Skeletal muscle satellite cell (primary cell): ENCODE measurements at regions not wholly inside any gene's neighbourhood (a gene's known extent, or its start where the extent isn't known, plus 50 kb on each side); places are given as distances from the start of the nearest gene placed in this dataset.

Experiments used
- H3K27me3 ChIP-seq: 2 replicates; pipeline ENCODE4 v1.7.0; 2013; ENCODE audit warnings: low read length; ENCODE audit not compliant: control insufficient read depth, insufficient read depth
- H3K36me3 ChIP-seq: 2 replicates; pipeline ENCODE4 v1.7.0; 2013; ENCODE audit warnings: mild to moderate bottlenecking, control low read depth, low read length; ENCODE audit not compliant: insufficient read depth
- H3K4me1 ChIP-seq: 2 replicates; pipeline ENCODE4 v1.7.0; 2013; ENCODE audit warnings: low read length; ENCODE audit not compliant: control insufficient read depth, insufficient read depth
- H3K4me2 ChIP-seq: 2 replicates; pipeline ENCODE4 v1.7.0; 2013; ENCODE audit warnings: mild to moderate bottlenecking, low read length
- H3K4me3 ChIP-seq: 2 replicates; pipeline ENCODE4 v1.7.0; 2013; ENCODE audit warnings: low read length
- H3K9ac ChIP-seq: 2 replicates; pipeline ENCODE4 v1.7.0; 2013; ENCODE audit warnings: mild to moderate bottlenecking, low read depth, low read length, moderate library complexity
- H3K9me3 ChIP-seq: replicated peaks from 2 replicates; pipeline ENCODE4 v1.7.0; 2013; ENCODE audit warnings: mild to moderate bottlenecking, control low read depth, low read length

GRCh38 chr1:59107916-59108315, 189.0 kb upstream of the FGGY start:
- Histone ChIP-seq H3K36me3 (no peaks in the 10 kb centered on the region), H3K9ac (no peak overlapping the region), H3K9me3 (no peaks in the 10 kb centered on the region), H3K4me3 (no peak overlapping the region), H3K27me3 (no peaks in the 10 kb centered on the region), H3K4me1 (no peaks in the 10 kb centered on the region), H3K4me2 (no peak overlapping the region)

DNA sequence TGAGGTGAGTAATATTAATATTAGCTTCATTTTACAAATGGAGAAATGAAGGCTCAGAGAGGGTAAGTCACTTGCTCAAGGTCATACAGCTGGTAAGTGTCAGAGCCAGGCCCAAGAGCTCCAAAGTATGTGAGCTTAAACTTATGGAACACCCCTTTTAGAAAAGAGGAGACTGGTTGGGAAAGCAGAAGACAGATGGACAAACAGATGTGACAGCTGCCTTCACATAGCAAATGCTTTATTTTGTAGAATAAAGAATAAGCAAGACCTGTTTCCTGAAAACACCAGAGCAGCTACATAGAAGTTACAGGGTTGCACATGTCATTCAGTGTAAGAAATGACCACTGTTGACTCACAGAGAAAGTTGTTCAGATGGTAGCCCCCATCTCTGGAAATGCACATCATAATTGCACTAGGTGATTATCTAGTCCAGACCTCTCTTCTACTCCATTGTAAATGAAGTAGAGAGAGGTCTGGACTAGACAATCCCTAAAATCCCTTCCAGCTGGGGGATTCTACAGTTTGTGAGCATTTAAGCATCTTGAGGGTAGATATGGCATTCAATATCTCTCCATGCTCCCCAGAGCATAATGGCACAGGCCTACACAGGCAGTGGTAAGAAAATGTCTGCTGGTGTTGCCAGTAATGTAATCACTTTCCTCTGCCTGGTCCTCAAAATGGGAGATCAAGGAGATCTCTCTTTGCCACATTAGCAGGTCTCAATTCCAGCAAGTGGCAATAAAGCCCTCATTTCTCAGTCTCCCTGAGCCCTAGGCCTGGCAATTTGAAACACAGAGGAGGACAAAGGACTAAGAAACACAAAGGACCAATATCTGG, 188.2 kb upstream of the FGGY start:
- no peak overlapping the region for H3K4me2 ChIP-seq
- no peaks in the 10 kb centered on the region for H3K36me3 ChIP-seq

GRCh38 chr1:59110271-59110670, 186.6 kb upstream of the FGGY start:
- Histone ChIP-seq H3K4me2 (no peak overlapping the region), H3K4me3 (no peak overlapping the region), H3K36me3 (no peaks in the 10 kb centered on the region), H3K9me3 (no peaks in the 10 kb centered on the region), H3K4me1 (no peaks in the 10 kb centered on the region), H3K9ac (no peak overlapping the region), H3K27me3 (no peaks in the 10 kb centered on the region)

More for the DNA sequence above, 188.2 kb upstream of the FGGY start:
- Histone ChIP-seq H3K4me3 (no peak overlapping the region), H3K9ac (no peak overlapping the region), H3K27me3 (no peaks in the 10 kb centered on the region), H3K9me3 (no peaks in the 10 kb centered on the region), H3K4me1 (no peaks in the 10 kb centered on the region)

- H3K9ac ChIP-seq, result no peak overlapping the region
- peaks cover 11% of the 10 kb centered on the region for H3K4me1 ChIP-seq
- no peak overlapping the region for H3K4me2 ChIP-seq
- no peaks in the 10 kb centered on the region for H3K36me3 ChIP-seq
- no peaks in the 10 kb centered on the region for H3K9me3 ChIP-seq
- H3K27me3 ChIP-seq, result no peaks in the 10 kb centered on the region
- H3K4me3 ChIP-seq, result no peak overlapping the region
Measured at GRCh38 chr1:59113876-59114457, 182.9 kb upstream of the FGGY start.

DNA sequence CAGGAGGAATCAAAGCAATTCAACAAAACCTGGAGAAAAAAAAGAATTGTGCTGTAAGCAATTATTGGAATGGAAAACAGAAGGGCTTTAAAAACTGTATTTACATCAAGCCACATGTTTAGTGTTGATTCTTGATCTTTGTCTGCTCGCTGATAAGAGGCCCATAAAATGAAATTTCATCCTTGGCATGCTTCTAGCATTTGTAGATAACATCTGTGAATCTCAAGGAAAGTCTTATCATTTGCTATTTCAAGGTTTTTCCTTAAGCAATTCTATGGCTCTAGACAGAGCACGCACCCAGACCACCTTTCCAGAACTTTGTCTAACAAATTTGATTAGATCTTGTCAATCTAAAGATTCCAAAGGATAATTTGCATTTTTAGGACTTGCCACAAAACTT, 181.0 kb upstream of the FGGY start:
- no peak overlapping the region for H3K4me2 ChIP-seq
- no peak overlapping the region for H3K9ac ChIP-seq
- peaks cover 11% of the 10 kb centered on the region for H3K4me1 ChIP-seq
- H3K4me3 ChIP-seq, result no peak overlapping the region
- H3K36me3 ChIP-seq, result no peaks in the 10 kb centered on the region
- no peaks in the 10 kb centered on the region for H3K27me3 ChIP-seq
- no peaks in the 10 kb centered on the region for H3K9me3 ChIP-seq

GRCh38 chr1:59116920-59117542, 179.9 kb upstream of the FGGY start:
- peaks cover 11% of the 10 kb centered on the region for H3K4me1 ChIP-seq
- no peak overlapping the region for H3K4me3 ChIP-seq
- peak overlapping the region; percentile 28 for H3K4me2 ChIP-seq
- no peak overlapping the region for H3K9ac ChIP-seq
- H3K36me3 ChIP-seq, result no peaks in the 10 kb centered on the region
- no peaks in the 10 kb centered on the region for H3K9me3 ChIP-seq
- no peaks in the 10 kb centered on the region for H3K27me3 ChIP-seq

DNA sequence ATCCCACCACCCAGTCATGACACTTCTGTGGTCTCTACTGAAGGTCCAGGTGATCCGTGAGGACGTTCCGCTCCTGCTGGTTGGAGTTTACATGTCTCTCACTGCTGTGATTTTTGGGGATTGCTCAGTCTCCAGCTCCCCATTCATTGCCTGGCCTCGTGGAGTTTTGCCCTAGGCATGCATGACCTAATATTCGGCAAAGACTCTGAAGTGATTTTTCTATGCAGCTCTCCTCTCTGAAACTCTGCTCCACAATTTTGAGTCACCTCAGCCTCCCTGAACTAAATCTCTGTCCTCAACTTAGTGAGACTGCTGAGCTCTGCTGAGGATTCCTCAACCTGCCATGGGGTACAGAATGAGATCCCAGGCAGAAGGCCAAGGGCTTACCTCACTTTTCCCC, 174.4 kb upstream of the FGGY start:
- Histone ChIP-seq H3K9me3 (no peaks in the 10 kb centered on the region), H3K4me2 (no peak overlapping the region), H3K4me1 (peaks cover 17% of the 10 kb centered on the region), H3K4me3 (no peak overlapping the region), H3K36me3 (no peaks in the 10 kb centered on the region), H3K27me3 (no peaks in the 10 kb centered on the region), H3K9ac (no peak overlapping the region)

GRCh38 chr1:59123081-59123681, 173.7 kb upstream of the FGGY start:
- Histone ChIP-seq H3K4me1 (peaks cover 24% of the 10 kb centered on the region), H3K36me3 (no peaks in the 10 kb centered on the region), H3K27me3 (no peaks in the 10 kb centered on the region), H3K9me3 (no peaks in the 10 kb centered on the region), H3K4me2 (no peak overlapping the region), H3K4me3 (no peak overlapping the region), H3K9ac (no peak overlapping the region)

DNA sequence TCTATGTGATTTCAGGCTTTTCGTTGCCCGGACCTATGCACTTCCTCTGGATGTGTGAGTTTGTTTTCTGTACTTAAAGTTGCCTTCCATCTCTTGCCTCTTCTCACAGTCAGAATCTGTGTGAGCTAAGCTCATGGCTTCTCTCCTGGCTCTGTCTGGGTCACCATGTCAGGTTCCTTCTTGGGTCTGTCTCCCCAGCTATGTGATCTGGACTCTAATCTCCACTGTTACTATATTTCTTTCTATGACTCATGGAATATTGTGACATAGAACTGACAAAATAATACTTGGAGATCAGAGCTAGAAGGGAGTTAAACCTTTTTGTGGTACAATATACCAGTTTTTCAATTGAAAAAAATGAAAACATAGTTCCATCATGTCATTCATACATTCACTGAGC, 172.7 kb upstream of the FGGY start:
- H3K36me3 ChIP-seq, result no peaks in the 10 kb centered on the region
- no peaks in the 10 kb centered on the region for H3K9me3 ChIP-seq
- no peak overlapping the region for H3K4me3 ChIP-seq
- no peaks in the 10 kb centered on the region for H3K27me3 ChIP-seq
- no peak overlapping the region for H3K4me2 ChIP-seq
- H3K9ac ChIP-seq, result no peak overlapping the region
- H3K4me1 ChIP-seq, result peaks cover 34% of the 10 kb centered on the region

DNA sequence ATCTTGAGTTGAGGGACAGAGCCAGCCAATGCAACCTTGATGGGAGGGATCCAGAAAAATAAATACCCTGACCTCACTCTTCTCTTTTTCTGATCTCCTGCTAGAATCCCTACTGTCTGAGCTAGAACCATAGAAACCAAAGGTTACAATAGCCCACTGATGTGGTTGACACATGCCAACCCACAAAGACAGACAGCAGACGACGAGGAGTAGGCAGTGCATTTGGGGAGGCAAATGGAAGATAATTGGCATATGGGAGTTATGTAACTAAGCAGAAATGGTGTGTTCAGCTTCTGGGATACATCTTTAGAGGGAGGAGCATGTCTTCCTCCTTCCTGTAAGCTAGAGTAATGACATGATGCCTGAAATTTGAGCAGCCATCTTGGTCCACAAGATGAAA, 171.7 kb upstream of the FGGY start:
- H3K9me3 ChIP-seq, result no peaks in the 10 kb centered on the region
- no peak overlapping the region for H3K4me3 ChIP-seq
- H3K4me1 ChIP-seq, result peaks cover 38% of the 10 kb centered on the region
- H3K36me3 ChIP-seq, result no peaks in the 10 kb centered on the region
- H3K4me2 ChIP-seq, result no peak overlapping the region
- no peak overlapping the region for H3K9ac ChIP-seq
- no peaks in the 10 kb centered on the region for H3K27me3 ChIP-seq

GRCh38 chr1:59125676-59126320, 171.1 kb upstream of the FGGY start:
- Histone ChIP-seq H3K9me3 (no peaks in the 10 kb centered on the region), H3K36me3 (no peaks in the 10 kb centered on the region), H3K27me3 (no peaks in the 10 kb centered on the region), H3K4me3 (no peak overlapping the region), H3K4me2 (no peak overlapping the region), H3K4me1 (peaks cover 38% of the 10 kb centered on the region), H3K9ac (no peak overlapping the region)
